Hematopoietic multipotent progenitor cell treated with erythropoietin and hydrocortisone succinate and interleukin-3 and kit ligand, for 17 days (in vitro differentiated cells): ENCODE measurements at regions not wholly inside any gene's neighbourhood (a gene's known extent, or its start where the extent isn't known, plus 50 kb on each side); places are given as distances from the start of the nearest gene placed in this dataset.

ENCODE experiments used
- DNase-seq: peaks from one replicate; pipeline ENCODE4 v3.0.0-alpha.2; 2015; ENCODE audit warnings: low spot score

- peak; percentile 8 for DNase-seq
Measured at GRCh38 chr10:3313784-3314444, 141.3 kb upstream of the PITRM1 start.

GRCh38 chr10:3312403-3312940, 139.9 kb upstream of the PITRM1 start:
- no peak for DNase-seq

GRCh38 chr10:3310016-3310784, 137.6 kb upstream of the PITRM1 start:
- no peak for DNase-seq

- no peak for DNase-seq
Measured at GRCh38 chr10:3306050-3306449, 133.5 kb upstream of the PITRM1 start.

GRCh38 chr10:3295582-3296151, 123.1 kb upstream of the PITRM1 start:
- DNase-seq = no peak

- no peak for DNase-seq
Measured at GRCh38 chr10:3294919-3295581, 122.5 kb upstream of the PITRM1 start.

GRCh38 chr10:3293581-3294431, 121.2 kb upstream of the PITRM1 start:
- no peak for DNase-seq

GRCh38 chr10:3292636-3293035, 120.1 kb upstream of the PITRM1 start:
- DNase-seq = no peak

- no peak for DNase-seq
Measured at GRCh38 chr10:3290550-3290949, 118.0 kb upstream of the PITRM1 start.

GRCh38 chr10:3287572-3288445, 115.2 kb upstream of the PITRM1 start:
- no peak for DNase-seq

GRCh38 chr10:3282674-3283017, 110.1 kb upstream of the PITRM1 start:
- DNase-seq = no peak

GRCh38 chr10:3281941-3282673, 109.5 kb upstream of the PITRM1 start:
- no peak for DNase-seq

- DNase-seq = no peak
Measured at GRCh38 chr10:3278771-3279170, 106.2 kb upstream of the PITRM1 start.

- DNase-seq = no peak
Measured at GRCh38 chr10:3277566-3277965, 105.0 kb upstream of the PITRM1 start.

- no peak for DNase-seq
Measured at GRCh38 chr10:3274414-3274813, 101.8 kb upstream of the PITRM1 start.

- no peak for DNase-seq
Measured at GRCh38 chr10:3273966-3274365, 101.4 kb upstream of the PITRM1 start.

- no peak for DNase-seq
Measured at GRCh38 chr10:3272300-3272699, 99.7 kb upstream of the PITRM1 start.

- DNase-seq = no peak
Measured at GRCh38 chr10:3271354-3272115, 99.0 kb upstream of the PITRM1 start.
